Smooth muscle cell (in vitro differentiated cells): ENCODE measurements at regions not wholly inside any gene's neighbourhood (a gene's known extent, or its start where the extent isn't known, plus 50 kb on each side); places are given as distances from the start of the nearest gene placed in this dataset.

Experiments
- DNase-seq: peaks from one replicate; lab custom pipeline; 2025; ENCODE audit not compliant: unreplicated experiment; lab: John Stamatoyannopoulos, UW
- H2AFZ ChIP-seq: fragments of 200-600 bp; sonication (generic); 2 replicates; pipeline ENCODE4 v1.6.0; 2016; ENCODE audit warnings: antibody characterized with exemption, low read depth, mild to moderate bottlenecking
- H3F3A ChIP-seq: fragments of 200-600 bp; sonication (generic); 2 replicates; pipeline ENCODE4 v1.6.0; 2017; ENCODE audit warnings: antibody characterized with exemption, low read depth
- H3K27ac ChIP-seq: fragments of 200-600 bp; sonication (generic); 2 replicates; pipeline ENCODE4 v1.5.1; 2016; ENCODE audit warnings: low read depth, mild to moderate bottlenecking
- H3K27me3 ChIP-seq: fragments of 200-600 bp; sonication (generic); 2 replicates; pipeline ENCODE4 v1.6.1; 2016; ENCODE audit warnings: low read depth, mild to moderate bottlenecking
- H3K36me3 ChIP-seq: fragments of 200-600 bp; sonication (generic); 2 replicates; pipeline ENCODE4 v1.5.1; 2016; ENCODE audit warnings: low read depth
- H3K4me1 ChIP-seq: fragments of 200-600 bp; sonication (generic); 2 replicates; pipeline ENCODE4 v1.5.1; 2016; ENCODE audit warnings: low read depth
- H3K4me2 ChIP-seq: fragments of 200-600 bp; sonication (generic); 2 replicates; pipeline ENCODE4 v1.6.0; 2016; ENCODE audit warnings: mild to moderate bottlenecking
- H3K4me3 ChIP-seq: fragments of 200-600 bp; sonication (generic); 2 replicates; pipeline ENCODE4 v1.5.1; 2016; ENCODE audit warnings: mild to moderate bottlenecking
- H3K79me2 ChIP-seq: fragments of 200-600 bp; sonication (generic); 2 replicates; pipeline ENCODE4 v1.6.0; 2016; ENCODE audit warnings: low read depth, mild to moderate bottlenecking
- H3K9ac ChIP-seq: fragments of 200-600 bp; sonication (generic); 2 replicates; pipeline ENCODE4 v1.6.0; 2016; ENCODE audit warnings: low read depth
- H3K9me3 ChIP-seq: fragments of 200-600 bp; sonication (generic); replicated peaks from 2 replicates; pipeline ENCODE4 v1.5.1; 2016; ENCODE audit warnings: low read depth
- H4K20me1 ChIP-seq: fragments of 200-600 bp; sonication (generic); 2 replicates; pipeline ENCODE4 v1.6.0; 2016; ENCODE audit warnings: low read depth
- WGBS: methylation state at CpG from one replicate; pipeline ENCODE4 v1.1.7; 2016; ENCODE audit warnings: low lambda C conversion rate; 5-methylcytosine and 5-hydroxymethylcytosine counted together
- TF ChIP-seq, protein P1 (sequence below): fragments of 200-600 bp; sonication (generic); IDR thresholded peaks from 2 replicates; pipeline ENCODE4 v1.5.1; 2017; ENCODE audit warnings: borderline replicate concordance, mild to moderate bottlenecking, antibody characterized with exemption; ENCODE audit not compliant: insufficient read depth, poor library complexity, severe bottlenecking

DNA sequence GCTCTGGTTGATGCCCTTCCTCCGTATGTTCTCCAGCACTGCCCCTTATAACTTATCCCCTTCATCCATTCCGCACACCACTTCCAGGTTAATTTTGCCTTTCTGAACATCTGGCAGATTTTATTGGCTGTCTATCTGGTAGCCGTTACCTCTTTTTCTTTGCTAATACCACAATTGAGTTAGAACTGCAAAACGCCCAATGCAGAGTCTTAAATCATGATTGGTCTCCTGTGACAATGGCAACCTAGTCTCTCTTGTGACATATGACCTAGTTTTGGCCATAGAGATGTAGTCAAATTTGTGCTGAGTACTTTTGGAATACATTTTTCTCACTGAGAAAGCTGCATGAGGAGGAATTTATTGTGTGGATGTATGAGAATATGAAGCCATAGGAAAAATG lies 365.7 kb upstream of the PRR16 start:
- no peak overlapping the region for H3K27ac ChIP-seq
- TF ChIP-seq, protein P1, sequence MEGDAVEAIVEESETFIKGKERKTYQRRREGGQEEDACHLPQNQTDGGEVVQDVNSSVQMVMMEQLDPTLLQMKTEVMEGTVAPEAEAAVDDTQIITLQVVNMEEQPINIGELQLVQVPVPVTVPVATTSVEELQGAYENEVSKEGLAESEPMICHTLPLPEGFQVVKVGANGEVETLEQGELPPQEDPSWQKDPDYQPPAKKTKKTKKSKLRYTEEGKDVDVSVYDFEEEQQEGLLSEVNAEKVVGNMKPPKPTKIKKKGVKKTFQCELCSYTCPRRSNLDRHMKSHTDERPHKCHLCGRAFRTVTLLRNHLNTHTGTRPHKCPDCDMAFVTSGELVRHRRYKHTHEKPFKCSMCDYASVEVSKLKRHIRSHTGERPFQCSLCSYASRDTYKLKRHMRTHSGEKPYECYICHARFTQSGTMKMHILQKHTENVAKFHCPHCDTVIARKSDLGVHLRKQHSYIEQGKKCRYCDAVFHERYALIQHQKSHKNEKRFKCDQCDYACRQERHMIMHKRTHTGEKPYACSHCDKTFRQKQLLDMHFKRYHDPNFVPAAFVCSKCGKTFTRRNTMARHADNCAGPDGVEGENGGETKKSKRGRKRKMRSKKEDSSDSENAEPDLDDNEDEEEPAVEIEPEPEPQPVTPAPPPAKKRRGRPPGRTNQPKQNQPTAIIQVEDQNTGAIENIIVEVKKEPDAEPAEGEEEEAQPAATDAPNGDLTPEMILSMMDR: no peak
- H2AFZ ChIP-seq: no peak overlapping the region

DNA sequence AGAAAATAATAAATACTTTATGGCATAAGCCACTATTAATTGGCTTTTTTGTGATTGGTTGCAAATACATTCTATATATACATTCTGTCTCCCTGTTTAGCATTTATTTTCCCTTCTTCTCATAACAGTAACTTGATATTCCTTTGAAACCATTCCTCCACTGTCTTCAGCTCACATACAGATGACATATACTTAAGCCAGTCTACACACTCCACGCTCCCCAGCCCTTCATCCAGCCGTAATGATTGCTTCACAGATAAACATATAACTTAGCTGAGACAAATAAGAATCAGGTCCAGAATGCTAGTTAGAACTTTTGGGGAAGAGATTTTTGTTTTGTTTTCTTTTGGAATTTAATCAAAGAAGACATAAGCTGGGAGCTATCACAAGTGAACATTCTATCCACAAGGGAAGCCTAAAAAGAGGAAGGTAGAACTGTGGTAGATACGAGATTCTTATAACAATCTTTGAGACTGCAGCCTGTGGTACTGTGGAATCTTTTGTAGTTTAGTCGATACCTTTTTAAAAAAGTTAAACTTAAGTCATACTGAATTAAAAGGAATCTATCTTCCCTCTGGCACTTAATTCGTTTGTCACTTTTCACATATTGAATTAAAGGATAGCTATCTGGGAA lies 365.1 kb upstream of the PRR16 start:
- Histone ChIP-seq H3K27ac (no peak overlapping the region), H3K27me3 (no peaks in the 10 kb centered on the region), H3K9me3 (no peaks in the 10 kb centered on the region), H4K20me1 (no peaks in the 10 kb centered on the region), H3K4me3 (no peak overlapping the region), H3K4me2 (no peak overlapping the region), H3K36me3 (no peaks in the 10 kb centered on the region), H3K9ac (no peak overlapping the region), H3K79me2 (no peaks in the 10 kb centered on the region), H2AFZ (peak overlapping the region; percentile 45), H3K4me1 (no peaks in the 10 kb centered on the region), H3F3A (no peaks in the 10 kb centered on the region)
- 74% methylated on average over 5 of the region's 5 CpGs for WGBS
- DNase-seq: no peak
- TF ChIP-seq, protein P1: no peak

More for the DNA sequence above, 365.7 kb upstream of the PRR16 start:
- WGBS: 84% methylated on average over 4 of the region's 4 CpGs
- Histone ChIP-seq H3K27me3 (no peaks in the 10 kb centered on the region), H3K4me1 (no peaks in the 10 kb centered on the region), H3K9ac (no peak overlapping the region), H3K79me2 (no peaks in the 10 kb centered on the region), H3K4me3 (no peak overlapping the region), H3K36me3 (no peaks in the 10 kb centered on the region), H3K9me3 (no peaks in the 10 kb centered on the region), H3F3A (no peaks in the 10 kb centered on the region), H4K20me1 (no peaks in the 10 kb centered on the region), H3K4me2 (no peak overlapping the region)
- no peak for DNase-seq

DNA sequence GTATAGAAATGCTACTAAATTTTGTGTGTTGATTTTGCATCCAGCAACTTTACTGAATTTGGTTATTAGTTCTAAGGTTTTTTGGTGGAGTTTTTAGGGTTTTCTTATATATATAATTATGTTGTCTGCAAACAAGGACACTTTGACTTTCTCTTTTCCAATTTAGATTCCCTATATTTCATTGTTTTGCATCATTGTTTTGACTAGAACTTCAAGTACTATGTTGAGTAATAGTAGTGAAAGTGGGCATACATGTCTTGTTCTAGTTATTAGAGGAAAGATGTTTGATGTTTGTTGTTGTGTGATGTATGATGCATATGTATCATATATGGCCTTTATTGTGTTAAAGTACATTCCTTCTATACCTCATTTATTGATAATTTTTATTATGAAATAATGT lies 362.3 kb upstream of the PRR16 start:
- no peaks in the 10 kb centered on the region for H4K20me1 ChIP-seq
- no peak overlapping the region for H3K27ac ChIP-seq
- TF ChIP-seq, protein P1: no peak
- H3K9me3 ChIP-seq: no peaks in the 10 kb centered on the region
- no peaks in the 10 kb centered on the region for H3K36me3 ChIP-seq
- no peaks in the 10 kb centered on the region for H3K4me1 ChIP-seq
- no peak overlapping the region for H3K4me2 ChIP-seq
- DNase-seq: no peak
- no peaks in the 10 kb centered on the region for H3F3A ChIP-seq
- H2AFZ ChIP-seq: no peak overlapping the region
- H3K79me2 ChIP-seq: no peaks in the 10 kb centered on the region
- H3K9ac ChIP-seq: no peak overlapping the region
- H3K4me3 ChIP-seq: no peak overlapping the region
- no peaks in the 10 kb centered on the region for H3K27me3 ChIP-seq

DNA sequence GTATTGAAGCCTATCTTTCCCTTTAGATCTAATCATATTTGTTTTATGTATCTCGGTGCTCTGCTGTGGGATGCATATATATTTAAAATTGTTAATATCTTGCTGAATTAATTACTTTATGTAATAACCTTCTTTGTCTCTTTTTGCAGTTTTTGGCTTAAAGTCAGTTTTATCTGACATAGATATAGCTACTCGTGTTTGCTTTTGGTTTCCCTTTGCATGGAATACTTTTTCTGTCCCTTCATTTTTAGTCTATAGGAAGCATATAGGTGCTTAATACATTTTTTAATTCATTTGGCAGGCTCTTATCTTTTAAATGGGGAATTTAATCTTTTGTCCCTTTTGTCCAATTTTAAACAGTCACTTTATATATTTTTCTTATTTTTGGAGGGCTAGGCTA lies 360.6 kb upstream of the PRR16 start:
- no peaks in the 10 kb centered on the region for H3K9me3 ChIP-seq
- no peaks in the 10 kb centered on the region for H3K27me3 ChIP-seq
- H4K20me1 ChIP-seq: no peaks in the 10 kb centered on the region
- no peaks in the 10 kb centered on the region for H3K36me3 ChIP-seq
- H3K4me3 ChIP-seq: no peak overlapping the region
- no peak overlapping the region for H2AFZ ChIP-seq
- H3K4me2 ChIP-seq: no peak overlapping the region
- no peaks in the 10 kb centered on the region for H3F3A ChIP-seq
- no peak overlapping the region for H3K9ac ChIP-seq
- H3K79me2 ChIP-seq: no peaks in the 10 kb centered on the region
- no peak overlapping the region for H3K27ac ChIP-seq
- TF ChIP-seq, protein P1: no peak
- no peak for DNase-seq
- no peaks in the 10 kb centered on the region for H3K4me1 ChIP-seq
- 91% methylated on average over 2 of the region's 2 CpGs for WGBS
